ENCODE measurements at regions not wholly inside any gene's neighbourhood (a gene's known extent, or its start where the extent isn't known, plus 50 kb on each side); places are given as distances from the start of the nearest gene placed in this dataset.

DNA sequence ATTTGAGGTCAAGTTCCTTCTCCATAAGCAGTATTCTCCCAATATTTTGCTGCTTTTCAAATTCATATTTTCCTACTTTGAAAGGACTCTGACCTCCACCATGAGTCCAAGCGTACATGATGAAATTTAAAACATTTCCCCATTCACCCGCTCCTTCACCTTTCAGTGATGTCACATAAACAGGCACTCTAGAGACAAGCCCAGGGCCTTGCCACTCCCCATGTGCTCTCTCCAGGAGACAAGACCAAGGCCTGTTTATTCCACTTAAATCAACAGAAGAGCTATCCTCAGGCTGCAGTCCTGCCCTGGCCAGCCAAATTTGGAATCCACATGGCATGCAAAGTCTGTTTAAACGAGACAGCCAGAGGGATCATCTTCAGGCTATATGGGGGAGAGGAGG lies 161.5 kb downstream of the ARRDC4 start:
- TF ChIP-seq, protein P1, sequence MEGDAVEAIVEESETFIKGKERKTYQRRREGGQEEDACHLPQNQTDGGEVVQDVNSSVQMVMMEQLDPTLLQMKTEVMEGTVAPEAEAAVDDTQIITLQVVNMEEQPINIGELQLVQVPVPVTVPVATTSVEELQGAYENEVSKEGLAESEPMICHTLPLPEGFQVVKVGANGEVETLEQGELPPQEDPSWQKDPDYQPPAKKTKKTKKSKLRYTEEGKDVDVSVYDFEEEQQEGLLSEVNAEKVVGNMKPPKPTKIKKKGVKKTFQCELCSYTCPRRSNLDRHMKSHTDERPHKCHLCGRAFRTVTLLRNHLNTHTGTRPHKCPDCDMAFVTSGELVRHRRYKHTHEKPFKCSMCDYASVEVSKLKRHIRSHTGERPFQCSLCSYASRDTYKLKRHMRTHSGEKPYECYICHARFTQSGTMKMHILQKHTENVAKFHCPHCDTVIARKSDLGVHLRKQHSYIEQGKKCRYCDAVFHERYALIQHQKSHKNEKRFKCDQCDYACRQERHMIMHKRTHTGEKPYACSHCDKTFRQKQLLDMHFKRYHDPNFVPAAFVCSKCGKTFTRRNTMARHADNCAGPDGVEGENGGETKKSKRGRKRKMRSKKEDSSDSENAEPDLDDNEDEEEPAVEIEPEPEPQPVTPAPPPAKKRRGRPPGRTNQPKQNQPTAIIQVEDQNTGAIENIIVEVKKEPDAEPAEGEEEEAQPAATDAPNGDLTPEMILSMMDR (IDR thresholded peaks at IDR 0.05; ENCODE audit: low read depth, low read length): no peak
- no peak for TF ChIP-seq EZH2phosphoT487 (IDR thresholded peaks at IDR 0.05; ENCODE audit: low read depth)

Measured in OCI-LY3 (cell line).